Adrenal gland (tissue), 9 donors: ENCODE measurements at regions not wholly inside any gene's neighbourhood (a gene's known extent, or its start where the extent isn't known, plus 50 kb on each side); places are given as distances from the start of the nearest gene placed in this dataset.

Experiments used
- DNase-seq, 7 donors: peaks; one replicate each; pipeline ENCODE4 v3.0.0-alpha.2; 2019 to 2020
- H3K27ac ChIP-seq, 5 donors: fragments of 200-600 bp; sonication (generic) in 4 of 5; 1 replicate in 3 of 5; 2 replicates in 2 of 5; pipeline versions ENCODE4 v1.5.1 to v1.8.0; 2016 to 2020; ENCODE audit warnings: mild to moderate bottlenecking in 1 of 5
- H3K27me3 ChIP-seq: fragments of 200-600 bp; 2 replicates; pipeline ENCODE4 v1.8.0; 2021
- H3K36me3 ChIP-seq, 2 donors: fragments of 200-600 bp; replicated peaks in 1 of 2; 1 replicate in 1 of 2; 2 replicates in 1 of 2; pipeline versions ENCODE4 v1.5.1 to v1.8.0; 2018 to 2022
- H3K4me1 ChIP-seq, 2 donors: fragments of 200-600 bp; replicated peaks in 1 of 2; 1 replicate in 1 of 2; 2 replicates in 1 of 2; pipeline versions ENCODE4 v1.5.1 to v1.8.0; 2018 to 2021
- H3K4me3 ChIP-seq, 4 donors: fragments of 200-600 bp; sonication (generic) in 3 of 4; one replicate each; pipeline ENCODE4 v1.5.1; 2016 to 2018
- H3K9me3 ChIP-seq, 3 donors: fragments of 200-600 bp; sonication (generic) in 1 of 3; replicated peaks in 1 of 3; 1 replicate in 2 of 3; 2 replicates in 1 of 3; pipeline versions ENCODE4 v1.5.1 to v1.8.0; 2016 to 2021
- POLR2A ChIP-seq, 2 donors: fragments of 450-650 bp; IDR thresholded peaks; one replicate each; pipeline ENCODE4 v1.6.1; 2017; ENCODE audit warnings: antibody characterized with exemption in 2 of 2, mild to moderate bottlenecking in 2 of 2, moderate library complexity in 1 of 2
- WGBS, 4 donors: extraction: QIAGEN DNeasy Blood & Tissue Kit in 2 of 4; methylation state at CpG; one replicate each; pipeline versions ENCODE4 v1.1.5 to v1.1.7; 2013 to 2017; 5-methylcytosine and 5-hydroxymethylcytosine counted together
- intact Hi-C, 2 donors: fragments of 100-400 bp; cut with DNase I; formaldehyde crosslinking; loops; one replicate each; pipeline versions ENCODE4 v1.14.1 to v1.15.0; 2022 to 2023
- TF ChIP-seq, protein P1 (sequence below), 6 experiments: fragments of 450-650 bp in 4 of 6; fragments of 200-600 bp in 2 of 6; sonication (generic) in 1 of 6; IDR thresholded peaks; 1 replicate in 5 of 6; 2 replicates in 1 of 6; pipeline versions ENCODE4 v1.5.1 to v1.8.0; 2016 to 2021; ENCODE audit warnings: antibody characterized with exemption in 6 of 6, mild to moderate bottlenecking in 2 of 6, moderate library complexity in 1 of 6
- donor health status: healthy with polysubstance abuse.
- donor health status: Bipolar disorder and iron deficiency.
- donor health status: DM: yes; HTN: yes; CAD: no.
- donor health status: DM: no; HTN: no; CAD: no.
- donor health status: DM: no; HTN: no; CAD: no.

DNA sequence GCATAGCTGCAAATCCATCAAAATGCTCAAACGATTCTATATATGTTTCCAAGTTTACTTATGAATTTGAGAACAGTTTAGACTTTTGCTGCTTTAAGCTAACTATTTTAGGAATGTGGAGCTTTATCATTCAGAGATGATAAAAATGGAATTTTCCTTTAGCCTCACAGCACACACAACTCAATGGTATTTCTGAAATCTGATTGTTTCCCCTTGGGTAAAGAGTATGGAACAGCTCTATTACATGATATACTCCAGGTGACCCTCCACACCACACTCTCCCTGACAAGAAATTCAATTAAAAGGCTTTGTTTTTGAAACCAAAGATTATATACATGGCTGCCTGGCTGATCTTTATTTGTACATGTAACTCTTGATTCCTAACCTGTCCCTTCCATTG, 120.0 kb downstream of the LUZP4 start:
- H3K9me3 ChIP-seq, result no peaks in the 10 kb centered on the region
- H3K4me3 ChIP-seq, result no peak overlapping the region
- no peaks in the 10 kb centered on the region for H3K36me3 ChIP-seq
- WGBS, 4 donors, result 38 to 63% (median 45%) methylated on average over 1 of the region's 1 CpG
- no peak overlapping the region for H3K27ac ChIP-seq
- intact Hi-C loops, result no loop called here
- DNase-seq, result no peak
- H3K27me3 ChIP-seq, result peaks cover 20% of the 10 kb centered on the region
- TF ChIP-seq, protein P1, sequence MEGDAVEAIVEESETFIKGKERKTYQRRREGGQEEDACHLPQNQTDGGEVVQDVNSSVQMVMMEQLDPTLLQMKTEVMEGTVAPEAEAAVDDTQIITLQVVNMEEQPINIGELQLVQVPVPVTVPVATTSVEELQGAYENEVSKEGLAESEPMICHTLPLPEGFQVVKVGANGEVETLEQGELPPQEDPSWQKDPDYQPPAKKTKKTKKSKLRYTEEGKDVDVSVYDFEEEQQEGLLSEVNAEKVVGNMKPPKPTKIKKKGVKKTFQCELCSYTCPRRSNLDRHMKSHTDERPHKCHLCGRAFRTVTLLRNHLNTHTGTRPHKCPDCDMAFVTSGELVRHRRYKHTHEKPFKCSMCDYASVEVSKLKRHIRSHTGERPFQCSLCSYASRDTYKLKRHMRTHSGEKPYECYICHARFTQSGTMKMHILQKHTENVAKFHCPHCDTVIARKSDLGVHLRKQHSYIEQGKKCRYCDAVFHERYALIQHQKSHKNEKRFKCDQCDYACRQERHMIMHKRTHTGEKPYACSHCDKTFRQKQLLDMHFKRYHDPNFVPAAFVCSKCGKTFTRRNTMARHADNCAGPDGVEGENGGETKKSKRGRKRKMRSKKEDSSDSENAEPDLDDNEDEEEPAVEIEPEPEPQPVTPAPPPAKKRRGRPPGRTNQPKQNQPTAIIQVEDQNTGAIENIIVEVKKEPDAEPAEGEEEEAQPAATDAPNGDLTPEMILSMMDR (IDR thresholded peaks at IDR 0.05), result no peak
- no peak for TF ChIP-seq POLR2A (IDR thresholded peaks at IDR 0.05)
- no peaks in the 10 kb centered on the region for H3K4me1 ChIP-seq

DNA sequence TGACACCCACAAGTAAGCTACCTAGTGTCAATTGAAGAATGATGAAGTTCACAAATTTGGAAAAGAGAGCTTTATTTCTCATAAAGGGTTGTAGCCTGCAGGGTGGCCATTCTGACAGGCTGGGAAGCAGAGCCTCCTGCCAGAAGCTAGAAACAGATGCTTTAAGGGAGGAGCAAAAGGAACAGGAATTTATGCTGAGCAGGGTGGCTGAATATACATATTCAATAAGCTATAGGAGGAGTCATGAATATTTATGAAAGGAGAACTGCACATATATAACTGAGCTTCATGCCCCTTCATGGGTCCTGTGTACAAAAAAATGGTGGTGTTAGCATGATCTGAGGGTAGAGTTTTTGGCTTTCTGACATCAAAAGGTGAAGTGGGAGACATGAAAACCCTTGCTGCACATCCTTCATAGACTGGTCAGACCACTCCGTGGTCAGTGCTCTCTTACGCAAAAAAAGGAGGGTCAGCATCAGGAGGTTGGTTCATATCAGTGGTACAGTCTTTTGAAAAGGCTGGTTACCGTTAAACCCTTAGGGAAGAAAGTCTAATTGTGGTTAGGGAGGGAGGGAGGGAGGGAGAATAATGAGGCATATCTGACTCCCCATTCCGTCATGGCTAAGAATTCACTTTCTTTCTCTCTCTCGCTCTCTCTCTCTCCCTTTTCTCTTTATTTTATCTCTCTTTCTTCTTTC, 121.4 kb downstream of the LUZP4 start:
- no peak overlapping the region for H3K27ac ChIP-seq
- H3K4me1 ChIP-seq, result no peaks in the 10 kb centered on the region
- DNase-seq, result no peak
- intact Hi-C loops, result no loop called here
- WGBS, 4 donors, result 74 to 96% (median 85%) methylated on average over 5 of the region's 5 CpGs
- H3K9me3 ChIP-seq, result no peaks in the 10 kb centered on the region
- no peaks in the 10 kb centered on the region for H3K36me3 ChIP-seq
- TF ChIP-seq, protein P1 (IDR thresholded peaks at IDR 0.05), result no peak
- no peak for TF ChIP-seq POLR2A (IDR thresholded peaks at IDR 0.05)
- peaks cover 25% of the 10 kb centered on the region for H3K27me3 ChIP-seq
- no peak overlapping the region for H3K4me3 ChIP-seq

DNA sequence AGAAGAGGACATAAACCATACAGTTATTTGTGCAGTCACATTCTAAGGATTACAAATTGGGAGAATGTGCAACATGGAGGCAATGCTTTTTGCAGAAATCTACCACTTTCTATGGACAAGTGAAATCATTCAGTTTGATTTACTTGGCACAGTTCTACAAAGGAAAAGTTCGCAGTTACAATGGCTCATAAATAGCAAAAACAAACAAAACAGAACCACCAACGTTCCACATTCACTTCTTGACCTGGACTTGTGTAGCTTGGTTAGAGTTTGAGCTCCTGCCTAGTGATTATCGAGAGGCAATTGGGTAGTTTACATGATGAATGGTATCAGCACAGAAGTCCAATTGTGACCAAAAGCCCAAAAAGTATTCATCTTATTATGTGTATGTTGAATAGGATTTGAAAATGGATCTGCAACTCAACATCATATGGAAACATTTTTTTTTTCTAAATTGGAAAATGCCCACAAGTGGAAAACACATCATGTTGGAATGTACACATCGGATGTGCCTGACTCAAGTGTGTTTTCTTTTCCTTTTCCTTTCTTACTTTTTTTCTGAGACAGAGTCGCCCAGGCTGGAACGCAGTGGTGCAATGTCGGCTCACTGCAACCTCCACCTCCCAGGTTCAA, 123.8 kb downstream of the LUZP4 start:
- Histone ChIP-seq H3K36me3 (no peaks in the 10 kb centered on the region), H3K27ac (no peak overlapping the region), H3K4me3 (no peak overlapping the region), H3K27me3 (peaks cover 30% of the 10 kb centered on the region), H3K4me1 (no peaks in the 10 kb centered on the region), H3K9me3 (no peaks in the 10 kb centered on the region)
- TF ChIP-seq POLR2A (IDR thresholded peaks at IDR 0.05), result no peak
- TF ChIP-seq, protein P1 (IDR thresholded peaks at IDR 0.05), result no peak
- no peak for DNase-seq
- intact Hi-C loops, result no loop called here
- WGBS, 4 donors, result 73 to 81% (median 77%) methylated on average over 7 of the region's 7 CpGs

DNA sequence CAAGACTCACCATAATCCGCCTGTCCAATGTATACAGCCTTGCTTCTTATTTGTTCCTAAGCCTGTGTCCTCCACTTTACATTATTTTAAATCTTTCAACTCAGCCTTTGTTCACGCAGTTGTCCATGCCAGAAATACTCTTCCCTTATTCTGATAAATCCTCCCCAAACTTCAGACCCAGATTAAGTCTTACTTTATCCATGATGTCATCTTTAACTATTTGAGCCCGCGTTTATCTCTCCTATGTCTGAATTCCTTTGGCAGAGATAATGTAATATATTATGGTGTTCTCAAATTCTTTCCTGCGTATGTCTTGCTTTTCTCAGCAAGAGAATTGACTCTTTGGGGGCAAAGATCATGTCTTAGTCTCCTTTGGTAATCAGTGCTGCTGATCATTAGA, 129.6 kb downstream of the LUZP4 start:
- H3K36me3 ChIP-seq, result no peaks in the 10 kb centered on the region
- intact Hi-C loops, result no loop called here
- no peak overlapping the region for H3K4me3 ChIP-seq
- 55 to 80% (median 74%) methylated on average over 5 of the region's 5 CpGs for WGBS, 4 donors
- no peak for DNase-seq
- H3K4me1 ChIP-seq, result no peaks in the 10 kb centered on the region
- no peak for TF ChIP-seq POLR2A (IDR thresholded peaks at IDR 0.05)
- TF ChIP-seq, protein P1 (IDR thresholded peaks at IDR 0.05), result no peak
- peaks cover 48% of the 10 kb centered on the region for H3K27me3 ChIP-seq
- H3K27ac ChIP-seq, result no peak overlapping the region
- no peaks in the 10 kb centered on the region for H3K9me3 ChIP-seq
